Stimulated activated CD8-positive, alpha-beta memory T cell treated with anti-CD3 and anti-CD28 coated beads, Interleukin-15, amount 100 ng/mL, for 48 hours (primary cell): ENCODE measurements at regions not wholly inside any gene's neighbourhood (a gene's known extent, or its start where the extent isn't known, plus 50 kb on each side); places are given as distances from the start of the nearest gene placed in this dataset.
"Not testable (repeated sequence)": the region's sequence is repeated elsewhere in the genome, so short reads cannot be mapped to it uniquely, and the experiment has no call there.

Source experiments
- DNase-seq, 2 donors: peaks; one replicate each; pipeline ENCODE4 v3.0.0-alpha.2; 2020; ENCODE audit warnings: low read depth in 2 of 2

DNA sequence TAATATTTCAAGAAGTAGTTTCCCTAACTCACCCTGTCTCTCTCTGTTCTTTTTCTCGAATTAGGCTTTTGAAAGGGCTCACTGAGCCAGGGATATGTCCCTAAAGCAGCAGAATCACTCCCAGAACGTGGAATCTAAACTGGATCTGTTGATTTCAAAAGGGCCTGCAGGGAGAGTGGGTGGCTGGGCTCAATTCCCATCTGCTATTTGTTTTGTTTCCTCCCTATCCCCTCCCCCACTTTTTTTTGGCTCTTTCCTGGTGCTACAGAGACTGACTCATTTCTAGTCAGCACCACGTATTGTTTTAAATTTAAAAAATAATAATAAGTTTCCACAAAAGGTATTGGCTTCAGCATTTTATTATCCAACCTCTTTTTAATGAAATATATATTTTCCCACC, 961.5 kb downstream of the FAM181B start:
- no peak for DNase-seq

DNA sequence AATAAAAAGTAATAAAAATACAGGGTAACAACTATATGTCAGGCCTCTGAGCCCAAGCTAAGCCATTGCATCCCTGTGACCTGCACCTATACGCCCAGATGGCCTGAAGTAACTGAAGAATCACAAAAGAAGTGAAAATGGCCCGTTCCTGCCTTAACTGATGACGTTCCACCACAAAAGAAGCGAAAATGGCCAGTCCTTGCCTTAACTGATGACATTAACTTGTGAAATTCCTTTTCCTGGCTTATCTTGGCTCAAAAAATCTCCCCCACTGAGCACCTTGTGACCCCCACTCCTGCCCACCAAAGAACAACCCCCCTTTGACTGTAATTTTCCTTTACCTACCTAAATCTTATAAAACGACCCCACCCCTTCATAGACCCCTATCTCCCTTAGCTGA, 963.8 kb downstream of the FAM181B start:
- DNase-seq = not testable (repeated sequence)

DNA sequence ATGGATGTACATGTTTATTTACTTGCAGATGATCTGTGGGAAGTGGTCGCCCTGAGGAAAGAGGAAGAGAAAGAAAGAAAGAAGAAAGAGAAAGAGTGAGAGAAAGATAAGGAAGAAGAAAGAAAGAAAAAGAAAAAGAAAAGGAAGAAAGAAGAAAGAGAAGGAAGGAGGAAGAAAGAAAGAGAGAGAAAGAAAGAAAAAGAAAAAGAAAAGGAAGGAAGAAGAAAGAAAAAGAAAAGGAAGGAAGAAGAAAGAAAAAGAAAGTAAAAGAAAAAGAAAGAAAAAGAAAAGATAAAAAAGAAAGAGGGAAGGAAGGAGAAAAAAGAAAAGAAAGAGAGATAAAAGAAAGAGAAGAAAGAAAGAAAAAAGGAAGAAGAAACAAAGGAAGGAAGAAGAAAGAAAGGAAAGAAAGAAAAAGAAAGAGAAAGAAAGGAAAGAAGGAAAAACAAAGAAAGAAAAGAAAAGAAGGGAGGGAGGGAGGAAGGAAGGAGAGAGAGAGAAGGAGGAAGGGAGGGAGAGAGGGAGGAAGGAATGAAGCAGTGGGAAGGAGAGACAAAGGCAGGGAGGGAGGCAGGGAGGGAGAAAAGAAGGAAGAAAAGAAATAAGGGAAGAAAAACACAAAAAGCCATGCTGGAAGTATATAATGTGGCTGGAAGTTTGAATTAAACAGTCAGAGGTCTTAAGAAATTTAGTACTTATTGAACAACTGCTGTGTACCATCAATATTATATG, 976.6 kb downstream of the FAM181B start:
- no peak for DNase-seq

DNA sequence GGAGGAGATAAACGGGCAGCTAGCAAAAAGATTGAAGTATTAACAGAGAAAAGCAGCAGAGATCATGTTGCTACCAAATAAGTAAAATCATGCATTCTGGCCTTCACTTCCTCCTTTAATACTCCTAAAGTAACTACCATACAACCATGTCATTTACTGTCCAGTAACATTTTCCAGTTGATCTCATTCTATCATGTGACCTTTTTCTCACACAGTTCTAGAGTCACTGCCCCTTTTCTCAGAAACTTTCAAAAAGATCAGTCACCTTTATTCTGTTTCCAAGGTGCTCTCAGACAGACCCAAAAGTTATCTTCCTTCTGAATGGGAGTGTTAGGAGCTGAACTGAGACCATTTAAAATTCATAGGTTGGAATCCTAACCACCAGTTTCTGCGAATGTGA, 984.4 kb downstream of the FAM181B start:
- DNase-seq = no peak

DNA sequence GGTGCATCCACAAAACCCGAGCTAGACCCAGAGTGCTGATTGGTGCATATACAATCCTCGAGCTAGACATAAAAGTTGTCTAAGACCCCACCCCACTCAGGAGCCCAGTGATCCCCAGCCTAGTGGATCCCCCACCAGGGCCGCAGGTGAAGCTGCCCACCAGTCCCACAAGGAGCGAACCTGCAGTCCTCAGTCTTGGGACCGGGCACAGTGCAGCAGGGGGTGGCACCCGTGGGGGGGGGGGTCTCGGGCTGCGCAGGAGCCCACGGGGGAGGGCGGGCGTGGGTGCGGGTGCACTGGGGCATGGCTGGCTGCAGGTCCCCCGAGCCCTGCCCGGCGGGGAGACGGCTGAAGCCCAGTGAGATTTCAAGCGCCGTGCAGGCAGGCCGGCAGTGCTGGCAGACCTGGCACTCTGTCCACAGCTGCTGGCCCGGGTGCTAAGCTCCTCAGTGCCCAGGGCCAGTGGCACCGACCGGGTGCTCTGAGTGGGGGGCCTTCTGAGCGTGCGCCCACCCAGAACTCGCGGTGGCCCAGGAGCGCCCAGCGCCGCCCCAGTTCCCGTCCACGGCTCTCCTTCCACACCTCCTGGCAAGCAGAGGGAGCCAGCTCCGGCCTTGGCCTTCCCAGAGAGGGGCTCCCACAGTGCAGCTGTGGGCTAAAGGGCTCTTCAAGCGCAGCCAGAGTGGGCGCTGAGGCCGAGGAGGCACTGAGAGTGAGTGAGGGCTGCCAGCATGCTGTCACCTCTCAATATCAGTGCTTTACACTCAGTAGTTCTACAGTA, 989.1 kb downstream of the FAM181B start:
- no peak for DNase-seq

DNA sequence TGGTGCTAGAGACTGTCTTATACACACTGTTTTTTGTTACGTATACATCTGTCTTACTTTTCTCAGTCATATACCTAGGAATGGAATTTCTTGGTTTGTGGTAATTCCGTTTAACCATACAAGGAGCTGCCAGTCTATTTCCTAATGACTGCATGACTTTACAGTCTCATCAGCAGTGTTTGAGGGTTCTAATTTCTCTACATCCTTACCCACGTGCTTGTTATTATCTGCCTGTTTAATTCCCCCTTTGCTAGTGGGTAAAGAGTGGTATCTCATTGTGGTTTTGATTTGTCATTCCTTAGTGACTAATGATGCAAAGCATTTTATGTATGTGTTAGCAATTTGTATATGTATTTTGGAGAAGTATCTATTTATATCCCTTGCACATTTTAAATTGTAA, 1008.0 kb downstream of the FAM181B start:
- DNase-seq = no peak

DNA sequence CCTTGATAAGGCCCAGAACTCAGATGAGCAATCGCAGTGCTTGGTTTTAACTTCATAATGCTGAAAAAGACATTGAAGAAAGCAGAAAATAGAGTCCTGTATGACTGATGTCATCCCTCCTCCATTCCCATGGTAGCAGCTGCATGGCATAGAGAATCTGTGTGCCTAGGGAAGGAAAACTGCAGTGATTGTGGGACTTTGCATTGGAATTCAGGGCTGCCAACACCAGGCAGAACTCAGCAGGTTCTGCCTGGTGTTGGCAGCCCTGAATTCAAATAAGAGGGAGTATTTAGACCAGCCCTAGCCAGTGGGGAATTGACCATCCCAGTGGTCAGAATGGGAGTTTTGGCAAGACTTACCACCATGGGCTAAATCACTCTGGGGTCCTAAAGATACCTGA, 1016.0 kb downstream of the FAM181B start:
- no peak for DNase-seq

DNA sequence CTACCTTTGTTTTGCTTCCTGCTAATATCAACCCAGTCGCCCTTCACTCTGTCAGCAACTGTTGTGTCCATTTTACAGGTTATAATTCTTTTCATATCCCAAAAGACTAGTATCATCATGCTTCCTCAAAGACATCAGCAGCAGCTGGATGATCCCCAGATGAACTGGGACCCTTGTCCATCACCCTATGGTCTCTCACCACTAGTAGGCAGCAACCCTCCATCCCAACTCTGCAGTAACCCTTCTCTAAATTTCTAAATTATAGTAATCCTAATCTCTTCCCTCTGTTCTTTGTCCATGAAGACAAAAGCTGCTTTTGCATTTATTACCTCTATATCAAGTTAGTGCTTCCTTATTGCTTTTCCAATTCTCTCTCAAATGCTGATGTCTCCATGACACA, 1025.8 kb downstream of the FAM181B start:
- no peak for DNase-seq

DNA sequence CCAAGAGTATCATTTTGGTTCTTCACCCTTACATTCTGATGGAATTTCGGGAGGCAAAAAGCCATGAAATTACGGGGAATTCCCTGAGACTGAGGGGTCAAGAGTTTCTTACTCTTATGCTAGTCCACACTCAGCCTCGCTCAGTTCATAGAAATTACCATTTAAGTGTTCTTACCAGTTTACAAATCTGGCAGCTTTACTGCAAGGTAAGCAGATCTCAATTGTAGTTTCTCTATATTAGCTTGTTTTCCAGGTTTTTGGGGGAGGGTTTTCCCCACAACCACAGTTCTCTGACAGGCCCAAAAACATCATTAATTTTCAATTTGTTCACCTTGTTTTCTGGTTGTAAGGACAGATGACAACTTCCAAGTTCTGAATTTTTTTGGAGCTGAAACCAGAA, 1028.4 kb downstream of the FAM181B start:
- no peak for DNase-seq

DNA sequence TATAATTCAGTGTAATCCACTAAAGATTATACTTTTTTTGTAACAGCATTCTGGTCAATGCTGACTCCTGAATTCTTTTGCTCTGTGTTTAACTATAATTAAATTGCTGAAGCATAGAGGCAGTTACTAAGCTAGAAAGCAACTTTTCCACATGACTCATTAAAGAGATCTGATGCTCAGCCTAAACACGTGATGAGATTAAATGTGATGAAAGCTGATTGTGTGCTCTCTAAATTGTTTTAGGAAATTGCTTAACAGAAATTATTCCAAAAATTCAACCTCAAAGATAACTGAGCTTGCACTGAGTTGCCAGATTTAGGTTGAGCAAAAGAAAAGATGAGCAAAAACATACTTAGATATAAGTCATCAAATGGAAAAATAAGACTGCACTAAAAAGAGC, 1033.6 kb downstream of the FAM181B start:
- DNase-seq = no peak

DNA sequence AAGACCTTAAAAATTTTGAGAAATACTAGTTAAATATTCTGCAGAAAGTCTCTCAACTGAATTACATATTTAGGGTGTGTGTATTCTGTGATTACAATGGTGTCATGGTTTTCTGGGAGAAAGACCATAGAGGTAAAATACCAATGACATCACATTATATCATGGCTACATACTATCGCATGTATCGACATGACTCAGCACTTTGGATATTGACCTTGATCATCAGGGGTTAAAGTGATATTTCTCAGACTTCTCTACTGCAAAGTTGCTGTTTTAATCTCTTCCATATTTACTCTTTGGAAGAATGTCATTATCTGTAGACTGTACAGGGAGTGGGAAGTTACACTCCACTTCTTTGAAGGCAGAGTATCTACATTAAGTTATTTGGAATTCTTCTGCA, 1046.6 kb downstream of the FAM181B start:
- DNase-seq = no peak

DNA sequence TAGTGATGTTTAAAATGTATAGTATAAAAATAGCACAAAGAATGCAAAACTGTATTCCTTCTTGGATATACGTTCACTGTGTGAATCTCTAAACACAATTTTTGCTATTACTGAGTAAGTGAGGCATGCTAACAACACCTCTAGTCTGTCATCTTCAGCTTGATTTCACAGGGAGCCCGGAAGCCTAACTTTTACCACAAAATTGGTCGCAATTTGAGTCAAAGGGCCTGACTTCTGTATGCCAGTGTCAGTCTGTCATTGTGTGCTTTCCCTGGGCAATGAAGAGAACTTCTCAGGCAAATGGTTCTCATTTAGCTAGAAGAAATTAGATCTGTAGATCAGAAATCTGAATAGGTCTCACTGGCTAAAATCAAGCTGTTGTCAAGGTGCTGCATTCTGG, 1059.5 kb downstream of the FAM181B start:
- peak in 1 of 2 donors; percentile 1 for DNase-seq

DNA sequence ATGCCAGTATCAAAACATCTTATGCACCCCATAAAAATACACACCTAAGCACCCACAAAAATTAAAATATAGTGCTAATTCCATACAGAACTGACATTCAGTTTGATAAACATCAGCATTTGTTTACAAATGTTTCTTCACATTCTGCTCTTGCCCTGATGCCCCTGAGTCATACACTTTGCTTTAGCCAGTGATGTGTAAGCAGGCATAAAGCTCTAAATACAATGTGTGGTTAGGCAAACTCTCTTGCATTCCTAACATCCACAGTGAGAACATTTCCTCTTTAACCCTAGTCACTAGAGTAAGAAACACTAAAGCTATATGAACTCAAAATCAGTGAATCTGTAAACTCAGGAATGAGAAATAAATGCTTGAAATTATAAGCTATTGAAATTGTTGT, 1060.7 kb downstream of the FAM181B start:
- no peak for DNase-seq

DNA sequence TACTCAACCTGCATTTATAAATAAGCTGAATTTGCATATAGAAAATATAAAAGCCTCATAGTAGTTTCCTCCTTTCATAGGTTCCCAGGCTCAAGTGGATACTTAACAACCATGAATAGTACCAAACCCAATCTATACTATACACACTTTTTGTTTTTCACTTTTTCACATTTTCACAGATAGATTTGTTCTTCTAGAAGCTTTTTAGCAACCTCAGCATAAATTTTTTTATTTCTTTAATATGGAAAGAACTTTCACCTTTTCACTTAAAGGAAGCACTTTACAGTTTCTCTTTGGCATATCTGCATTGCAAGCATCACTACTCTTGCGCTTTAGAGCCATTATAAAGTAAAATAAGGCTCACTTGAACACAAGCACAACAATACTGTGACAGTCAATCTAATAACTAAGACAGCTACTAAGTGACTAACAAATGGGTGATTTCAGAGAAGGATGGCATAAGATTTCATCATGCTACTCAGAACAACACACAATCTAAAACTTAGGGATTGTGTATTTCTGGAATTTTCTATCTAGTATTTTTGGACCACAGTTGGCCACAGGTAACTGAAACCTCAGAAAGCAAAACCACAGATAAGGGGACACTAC, 1063.6 kb downstream of the FAM181B start:
- no peak for DNase-seq

DNA sequence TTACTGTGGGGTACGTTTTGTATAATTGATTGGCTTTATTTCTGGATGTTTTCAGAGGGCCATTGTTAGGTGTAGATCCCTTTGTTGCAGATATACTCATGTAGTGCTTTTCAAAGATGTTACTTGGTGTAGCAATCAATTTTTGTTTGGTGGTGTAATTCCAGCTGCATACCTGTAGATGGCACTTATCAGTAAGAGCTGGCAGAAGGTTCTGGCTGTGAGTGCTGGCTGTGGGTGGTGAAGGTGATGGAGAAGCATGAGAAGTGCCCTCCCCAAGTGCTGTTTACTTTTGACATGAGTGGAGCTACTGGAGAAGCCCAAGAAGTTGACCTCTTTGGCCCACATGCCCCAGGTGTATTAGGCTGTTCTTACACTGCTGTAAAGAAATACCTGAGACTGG, 1074.9 kb downstream of the FAM181B start:
- no peak for DNase-seq

DNA sequence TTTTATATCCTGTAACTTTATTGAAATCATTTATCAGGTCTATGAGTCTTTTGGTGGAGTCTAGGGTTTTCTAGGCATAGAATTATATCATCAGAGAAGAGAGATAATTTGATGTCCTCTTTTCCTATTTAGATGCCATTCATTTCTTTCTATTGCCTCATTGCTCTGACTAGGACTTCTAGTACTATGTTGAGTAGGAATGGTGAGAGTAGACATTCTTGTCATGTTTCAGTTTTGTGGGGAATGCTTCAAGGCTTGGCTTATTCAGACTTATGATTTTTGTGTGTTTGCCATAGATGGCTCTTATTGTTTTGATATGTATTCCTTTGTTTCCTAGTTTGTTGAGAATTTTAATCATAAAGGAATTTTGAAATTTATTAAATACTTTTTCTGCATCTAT, 1078.3 kb downstream of the FAM181B start:
- DNase-seq = no peak

DNA sequence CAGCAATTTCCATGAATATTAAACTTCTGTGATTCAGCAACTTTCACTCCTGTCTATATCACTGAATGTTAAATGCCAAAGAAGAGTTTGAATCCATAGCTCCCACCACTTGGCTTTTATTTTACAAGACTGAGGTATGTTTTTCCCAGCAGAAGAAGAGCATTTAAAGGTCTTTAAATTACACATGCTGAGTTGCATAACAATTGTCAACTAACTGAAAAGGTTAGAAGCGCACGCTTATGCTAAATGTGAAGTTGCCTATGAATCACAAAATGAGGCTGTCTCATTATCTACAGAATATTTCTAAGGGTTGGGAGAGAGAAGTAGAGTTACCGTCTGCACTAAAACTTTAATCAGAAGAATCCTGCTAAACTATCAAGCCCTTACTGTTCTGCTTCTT, 1086.3 kb downstream of the FAM181B start:
- no peak for DNase-seq

DNA sequence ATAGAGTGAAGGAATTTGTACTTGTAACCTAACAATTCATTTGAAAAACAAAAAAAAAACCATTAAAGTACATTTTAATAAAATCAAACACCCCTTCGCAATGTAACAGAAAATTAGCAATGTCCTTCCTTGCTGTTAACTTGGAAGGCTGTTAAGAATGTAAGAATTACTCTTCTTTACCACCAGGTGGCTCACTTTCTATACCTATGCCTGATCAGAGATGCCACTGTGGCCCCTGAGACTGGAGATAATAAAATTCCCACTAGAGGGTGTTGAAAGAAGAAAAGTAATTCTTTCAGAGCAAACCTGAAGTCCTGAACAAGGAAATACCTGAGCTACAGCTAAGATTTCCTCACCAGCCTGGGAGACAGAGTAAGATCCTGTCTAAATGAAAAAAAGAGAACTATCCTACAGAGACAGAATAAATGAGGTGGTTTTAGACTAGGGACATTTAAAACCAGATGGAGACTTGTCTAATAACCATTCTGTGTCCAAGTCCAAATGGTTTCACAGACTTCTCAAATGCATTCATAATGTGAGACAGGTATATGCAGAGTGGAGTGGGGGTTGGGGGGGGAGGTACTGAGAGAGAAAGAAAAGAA, 1089.3 kb downstream of the FAM181B start:
- DNase-seq = no peak

DNA sequence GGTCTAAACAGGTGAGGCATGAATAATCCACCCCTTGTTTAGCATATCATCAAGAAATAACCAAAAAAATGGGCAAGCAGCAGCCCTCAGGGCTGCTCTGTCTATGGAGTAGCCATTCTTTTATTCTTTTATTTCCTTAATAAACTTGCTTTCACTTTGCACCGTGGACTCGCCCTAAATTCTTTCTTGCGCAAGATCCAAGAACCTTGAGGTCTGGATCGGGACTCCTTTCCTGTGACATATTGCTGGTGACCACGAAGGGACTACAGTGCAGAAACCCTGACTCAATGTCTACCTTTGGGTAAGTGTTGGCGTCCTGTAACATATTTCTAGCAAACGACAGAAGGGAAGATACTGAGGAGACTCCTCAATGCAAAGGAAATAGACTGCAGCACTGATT, 1099.2 kb downstream of the FAM181B start:
- DNase-seq = no peak

DNA sequence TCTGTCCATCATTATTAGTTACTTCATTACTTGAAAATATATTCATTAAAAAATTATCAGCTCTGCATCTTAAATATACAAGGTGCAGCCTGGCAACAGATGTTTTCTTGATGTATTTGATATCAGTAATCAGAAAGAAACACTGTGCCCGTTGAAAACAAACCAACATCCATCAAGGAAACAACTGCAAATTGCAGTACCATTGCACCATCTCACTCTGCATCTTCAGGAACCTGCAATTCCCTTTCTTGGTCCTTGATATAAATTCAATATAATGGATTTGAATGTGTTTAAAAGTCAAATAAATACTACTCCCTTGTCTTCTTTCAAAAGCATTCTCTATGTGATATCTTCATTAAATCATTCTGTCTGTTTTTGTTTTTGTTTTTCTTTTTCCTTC, 1131.2 kb downstream of the FAM181B start:
- DNase-seq = no peak

DNA sequence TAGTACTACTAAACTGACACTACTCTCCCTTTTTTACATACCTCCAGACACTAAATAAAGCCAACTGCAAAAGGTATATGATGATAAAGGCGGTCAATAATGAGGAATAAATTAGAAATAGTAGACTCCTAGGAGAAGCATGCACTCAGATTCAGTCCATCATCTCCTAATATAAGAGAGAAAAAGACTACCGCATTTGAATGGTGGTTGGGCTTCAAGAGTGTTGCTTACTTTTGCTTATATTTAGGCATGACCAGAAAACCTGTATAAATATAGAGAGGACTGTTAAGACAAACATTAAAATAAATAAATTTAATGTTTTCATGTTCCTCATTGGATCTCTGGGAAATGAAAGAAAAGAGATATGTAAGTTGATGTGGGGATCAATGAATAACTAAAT, 1137.0 kb downstream of the FAM181B start:
- no peak for DNase-seq

DNA sequence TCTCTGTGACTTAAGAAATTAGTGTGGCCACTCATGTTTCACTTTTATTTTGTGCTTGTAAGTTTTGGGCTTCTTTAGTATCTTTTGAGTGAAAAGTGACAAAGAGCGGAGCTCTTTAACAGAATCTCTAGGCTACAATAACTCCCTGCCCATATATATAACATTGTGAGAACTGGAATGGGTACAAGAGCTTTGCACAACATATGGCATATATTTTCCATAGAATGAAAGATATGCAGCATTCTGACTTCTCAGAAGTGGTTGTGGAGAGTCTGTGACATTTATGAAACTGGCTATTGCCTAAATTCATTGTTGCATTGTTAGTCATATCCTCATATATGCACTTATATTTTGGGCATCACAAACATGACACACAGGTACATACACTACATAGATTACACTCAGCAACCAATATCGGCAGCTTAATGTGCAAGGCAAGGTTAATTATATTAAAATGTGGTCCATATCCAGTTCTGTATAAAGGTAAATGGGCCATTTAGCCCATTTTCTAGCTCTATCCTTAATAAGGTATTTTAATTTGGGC, 1148.2 kb downstream of the FAM181B start:
- DNase-seq = no peak
